Adrenal gland (tissue), 9 donors: ENCODE measurements at regions not wholly inside any gene's neighbourhood (a gene's known extent, or its start where the extent isn't known, plus 50 kb on each side); places are given as distances from the start of the nearest gene placed in this dataset.
"Not testable (repeated sequence)": the region's sequence is repeated elsewhere in the genome, so short reads cannot be mapped to it uniquely, and the experiment has no call there.

Source experiments
- DNase-seq, 7 donors: peaks; one replicate each; pipeline ENCODE4 v3.0.0-alpha.2; 2019 to 2020
- H3K27ac ChIP-seq, 5 donors: fragments of 200-600 bp; sonication (generic) in 4 of 5; 1 replicate in 3 of 5; 2 replicates in 2 of 5; pipeline versions ENCODE4 v1.5.1 to v1.8.0; 2016 to 2020; ENCODE audit warnings: mild to moderate bottlenecking in 1 of 5
- H3K27me3 ChIP-seq: fragments of 200-600 bp; 2 replicates; pipeline ENCODE4 v1.8.0; 2021
- H3K36me3 ChIP-seq, 2 donors: fragments of 200-600 bp; replicated peaks in 1 of 2; 1 replicate in 1 of 2; 2 replicates in 1 of 2; pipeline versions ENCODE4 v1.5.1 to v1.8.0; 2018 to 2022
- H3K4me1 ChIP-seq, 2 donors: fragments of 200-600 bp; replicated peaks in 1 of 2; 1 replicate in 1 of 2; 2 replicates in 1 of 2; pipeline versions ENCODE4 v1.5.1 to v1.8.0; 2018 to 2021
- H3K4me3 ChIP-seq, 4 donors: fragments of 200-600 bp; sonication (generic) in 3 of 4; one replicate each; pipeline ENCODE4 v1.5.1; 2016 to 2018
- H3K9me3 ChIP-seq, 3 donors: fragments of 200-600 bp; sonication (generic) in 1 of 3; replicated peaks in 1 of 3; 1 replicate in 2 of 3; 2 replicates in 1 of 3; pipeline versions ENCODE4 v1.5.1 to v1.8.0; 2016 to 2021
- POLR2A ChIP-seq, 2 donors: fragments of 450-650 bp; IDR thresholded peaks; one replicate each; pipeline ENCODE4 v1.6.1; 2017; ENCODE audit warnings: antibody characterized with exemption in 2 of 2, mild to moderate bottlenecking in 2 of 2, moderate library complexity in 1 of 2
- WGBS, 4 donors: extraction: QIAGEN DNeasy Blood & Tissue Kit in 2 of 4; methylation state at CpG; one replicate each; pipeline versions ENCODE4 v1.1.5 to v1.1.7; 2013 to 2017; 5-methylcytosine and 5-hydroxymethylcytosine counted together
- intact Hi-C, 2 donors: fragments of 100-400 bp; cut with DNase I; formaldehyde crosslinking; loops; one replicate each; pipeline versions ENCODE4 v1.14.1 to v1.15.0; 2022 to 2023
- TF ChIP-seq, protein P1 (sequence below), 6 experiments: fragments of 450-650 bp in 4 of 6; fragments of 200-600 bp in 2 of 6; sonication (generic) in 1 of 6; IDR thresholded peaks; 1 replicate in 5 of 6; 2 replicates in 1 of 6; pipeline versions ENCODE4 v1.5.1 to v1.8.0; 2016 to 2021; ENCODE audit warnings: antibody characterized with exemption in 6 of 6, mild to moderate bottlenecking in 2 of 6, moderate library complexity in 1 of 6
- donor health status: healthy with polysubstance abuse.
- donor health status: Bipolar disorder and iron deficiency.
- donor health status: DM: yes; HTN: yes; CAD: no.
- donor health status: DM: no; HTN: no; CAD: no.
- donor health status: DM: no; HTN: no; CAD: no.

DNA sequence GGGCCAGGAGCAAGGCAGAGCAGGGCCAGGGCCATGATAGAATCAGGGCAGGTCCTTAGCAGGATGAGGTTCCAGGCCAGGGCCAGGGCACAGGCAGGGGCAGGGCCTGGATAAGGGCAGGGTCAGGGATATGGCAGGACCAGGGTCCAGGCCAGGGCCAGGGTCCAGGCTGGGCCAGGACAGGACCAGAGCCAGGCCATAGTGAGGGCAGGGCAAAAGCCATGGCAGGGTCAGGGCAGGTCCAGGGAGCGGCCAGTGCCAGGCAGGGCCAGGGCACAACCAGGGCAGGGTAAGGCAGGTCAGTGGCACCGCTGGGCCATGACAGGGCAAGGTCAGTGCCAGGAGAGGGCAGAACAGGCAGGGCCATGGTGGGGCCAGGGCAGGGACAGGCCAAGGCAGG is 152.2 kb downstream of the LIPI start:
- DNase-seq, result no peak
- 82 to 97% (median 94%) methylated on average over 2 of the region's 2 CpGs; no CpG with 5 or more reads in 1 of the 4 donors for WGBS, 4 donors
- intact Hi-C loops, result no loop called here
- Histone ChIP-seq H3K27ac (no peak overlapping the region), H3K4me3 (no peak overlapping the region), H3K36me3 (no peaks in the 10 kb centered on the region), H3K27me3 (no peaks in the 10 kb centered on the region), H3K9me3 (no peaks in the 10 kb centered on the region), H3K4me1 (no peaks in the 10 kb centered on the region)
- TF ChIP-seq, protein P1, sequence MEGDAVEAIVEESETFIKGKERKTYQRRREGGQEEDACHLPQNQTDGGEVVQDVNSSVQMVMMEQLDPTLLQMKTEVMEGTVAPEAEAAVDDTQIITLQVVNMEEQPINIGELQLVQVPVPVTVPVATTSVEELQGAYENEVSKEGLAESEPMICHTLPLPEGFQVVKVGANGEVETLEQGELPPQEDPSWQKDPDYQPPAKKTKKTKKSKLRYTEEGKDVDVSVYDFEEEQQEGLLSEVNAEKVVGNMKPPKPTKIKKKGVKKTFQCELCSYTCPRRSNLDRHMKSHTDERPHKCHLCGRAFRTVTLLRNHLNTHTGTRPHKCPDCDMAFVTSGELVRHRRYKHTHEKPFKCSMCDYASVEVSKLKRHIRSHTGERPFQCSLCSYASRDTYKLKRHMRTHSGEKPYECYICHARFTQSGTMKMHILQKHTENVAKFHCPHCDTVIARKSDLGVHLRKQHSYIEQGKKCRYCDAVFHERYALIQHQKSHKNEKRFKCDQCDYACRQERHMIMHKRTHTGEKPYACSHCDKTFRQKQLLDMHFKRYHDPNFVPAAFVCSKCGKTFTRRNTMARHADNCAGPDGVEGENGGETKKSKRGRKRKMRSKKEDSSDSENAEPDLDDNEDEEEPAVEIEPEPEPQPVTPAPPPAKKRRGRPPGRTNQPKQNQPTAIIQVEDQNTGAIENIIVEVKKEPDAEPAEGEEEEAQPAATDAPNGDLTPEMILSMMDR (IDR thresholded peaks at IDR 0.05), result no peak
- no peak for TF ChIP-seq POLR2A (IDR thresholded peaks at IDR 0.05)

DNA sequence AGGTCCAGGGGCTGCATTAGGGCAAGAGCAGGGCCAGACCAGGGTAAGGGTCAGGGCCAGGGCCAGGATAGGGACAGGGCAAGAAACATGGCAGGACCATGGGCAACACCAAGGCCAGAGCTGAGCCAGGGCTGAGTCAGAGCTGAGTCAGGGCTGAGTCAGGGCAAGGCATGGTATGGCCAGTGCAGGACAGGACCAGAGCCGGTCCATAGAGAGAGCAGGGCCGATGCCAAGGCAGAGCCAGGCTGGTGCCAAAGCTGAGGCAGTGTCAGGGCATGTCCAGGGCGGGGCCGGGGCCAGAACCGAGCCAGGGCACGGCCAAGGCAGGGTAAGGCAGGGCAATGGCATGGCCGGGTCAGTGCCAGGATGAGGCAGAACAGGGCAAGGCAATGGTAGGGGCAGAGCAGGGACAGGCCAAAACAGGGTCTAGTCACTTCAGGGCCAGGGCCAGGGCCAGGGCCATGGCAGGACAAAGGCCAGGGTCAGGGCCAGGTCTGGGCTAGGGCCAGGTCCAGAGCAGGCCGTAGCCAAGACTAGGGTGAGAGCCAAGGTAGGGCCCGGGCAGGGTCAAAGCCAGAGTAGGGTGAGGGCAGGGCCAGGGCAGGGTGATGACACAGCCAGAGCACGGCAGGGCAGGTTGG is 152.8 kb downstream of the LIPI start:
- H3K36me3 ChIP-seq, H3K4me1 ChIP-seq, H3K9me3 ChIP-seq, H3K4me3 ChIP-seq, H3K27ac ChIP-seq, H3K27me3 ChIP-seq, intact Hi-C loops: not testable (repeated sequence)
- WGBS, 4 donors, result 70 to 91% (median 82%) methylated on average over 4 to 10 of the region's 10 CpGs
- peak in 1 of 7 donors; percentile 30 for DNase-seq

DNA sequence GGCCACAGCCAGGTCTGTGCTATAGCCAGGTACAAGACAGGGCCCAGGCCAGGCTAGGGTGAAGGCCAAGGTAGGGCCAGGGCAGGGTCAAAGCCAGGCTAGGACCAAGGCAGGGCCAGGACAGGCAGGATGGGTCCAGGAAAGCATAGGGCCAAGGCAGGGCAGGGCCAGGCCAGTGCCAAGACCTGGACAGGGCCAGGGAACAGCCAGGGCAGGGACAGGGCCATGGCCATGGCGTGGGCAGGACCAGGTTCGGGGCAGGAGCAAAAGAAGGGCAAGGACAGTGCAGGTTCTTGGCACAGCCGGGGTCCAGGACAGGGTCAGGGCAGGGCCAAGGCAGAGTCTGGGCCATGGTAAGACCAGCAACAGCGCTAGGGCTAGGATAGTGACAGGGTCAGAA is 153.4 kb downstream of the LIPI start:
- no peak for DNase-seq
- Histone ChIP-seq H3K4me3 (no peak overlapping the region), H3K4me1 (no peaks in the 10 kb centered on the region), H3K27me3 (no peaks in the 10 kb centered on the region), H3K9me3 (no peaks in the 10 kb centered on the region), H3K27ac (no peak overlapping the region), H3K36me3 (no peaks in the 10 kb centered on the region)
- TF ChIP-seq, protein P1 (IDR thresholded peaks at IDR 0.05), result no peak
- no peak for TF ChIP-seq POLR2A (IDR thresholded peaks at IDR 0.05)
- WGBS, 4 donors, result 68 to 97% (median 90%) methylated on average over 4 of the region's 4 CpGs
- intact Hi-C loops, result no loop called here

DNA sequence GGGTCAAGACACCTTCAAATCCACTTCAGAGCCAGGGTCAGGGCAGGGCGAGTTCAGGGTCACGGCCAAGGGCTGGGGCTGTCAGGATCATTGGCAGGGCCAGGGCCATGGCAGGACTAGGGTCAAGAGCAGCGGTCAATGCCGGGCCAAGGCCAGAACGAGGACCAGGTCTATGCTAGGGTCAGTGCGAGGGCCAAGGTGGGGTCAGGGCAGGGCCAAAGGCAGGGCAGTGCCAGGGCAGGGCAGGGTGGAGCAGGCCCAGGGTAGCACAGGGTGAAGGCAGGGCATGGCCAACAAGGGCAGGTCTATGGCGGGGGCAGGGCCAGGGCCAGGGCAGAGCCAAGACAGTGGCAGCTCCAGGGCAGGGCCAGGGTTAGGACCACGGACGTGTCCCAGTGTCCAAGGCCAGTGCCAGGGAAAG is 154.0 kb downstream of the LIPI start:
- DNase-seq, result no peak
- TF ChIP-seq, protein P1 (IDR thresholded peaks at IDR 0.05), result no peak
- TF ChIP-seq POLR2A (IDR thresholded peaks at IDR 0.05), result no peak
- no peaks in the 10 kb centered on the region for H3K36me3 ChIP-seq
- no peak overlapping the region for H3K27ac ChIP-seq
- intact Hi-C loops, result no loop called here
- H3K4me3 ChIP-seq, result no peak overlapping the region
- 91 to 96% (median 92%) methylated on average over 9 of the region's 9 CpGs for WGBS, 4 donors
- no peaks in the 10 kb centered on the region for H3K4me1 ChIP-seq
- no peaks in the 10 kb centered on the region for H3K27me3 ChIP-seq
- H3K9me3 ChIP-seq, result no peaks in the 10 kb centered on the region

DNA sequence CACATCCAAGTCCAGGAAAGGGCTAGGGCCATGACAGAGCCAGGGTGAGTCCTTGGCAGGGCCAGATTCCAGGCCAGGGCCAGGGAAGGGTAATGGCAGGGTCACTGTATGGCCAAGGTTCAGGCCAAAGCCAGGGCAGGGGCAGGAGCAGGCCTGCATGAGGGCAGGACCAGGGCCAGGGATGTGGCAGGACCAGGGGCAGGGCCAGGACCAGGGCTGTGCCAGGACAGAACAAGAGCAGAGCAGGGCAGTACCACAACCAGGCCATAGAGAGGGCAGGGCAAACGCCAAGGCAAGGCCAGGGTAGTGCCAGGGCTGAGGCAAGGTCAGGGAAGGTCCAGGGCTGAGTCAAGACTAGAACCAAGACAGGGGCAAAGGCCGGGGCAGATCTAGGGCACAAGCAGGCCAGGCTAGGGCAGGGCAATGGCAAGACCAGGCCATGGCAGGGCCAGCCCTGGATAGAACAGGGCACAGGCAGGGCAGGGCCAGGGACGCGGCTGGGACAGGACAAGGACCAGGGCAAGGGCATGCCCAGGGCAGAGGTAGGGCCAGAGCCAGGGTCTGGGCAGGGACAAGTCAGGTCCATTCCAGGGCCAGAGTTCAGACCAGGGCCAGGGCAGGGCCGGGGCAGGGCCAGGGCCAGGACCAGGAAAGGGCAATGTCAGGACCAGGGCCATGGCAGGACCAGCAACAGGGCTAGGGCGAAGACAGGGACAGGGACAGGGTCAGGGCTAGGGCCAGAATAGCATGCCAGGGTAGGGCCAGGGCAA is 154.8 kb downstream of the LIPI start:
- H3K9me3 ChIP-seq, intact Hi-C loops, H3K27me3 ChIP-seq, DNase-seq, H3K4me1 ChIP-seq, H3K4me3 ChIP-seq, H3K36me3 ChIP-seq, H3K27ac ChIP-seq: not testable (repeated sequence)
- 82 to 97% (median 92%) methylated on average over 3 to 6 of the region's 6 CpGs for WGBS, 4 donors
